HEK293 (cell line): ENCODE measurements at regions not wholly inside any gene's neighbourhood (a gene's known extent, or its start where the extent isn't known, plus 50 kb on each side); places are given as distances from the start of the nearest gene placed in this dataset.

Experiments used
- CTCF ChIA-PET: fragments of 350-600 bp; formaldehyde crosslinking; extraction: SDS; loops from one replicate; lab custom pipeline; 2021; ENCODE audit warnings: antibody characterized with exemption; lab: Yijun Ruan, JAX
- POLR2A ChIA-PET: fragments of 300-600 bp; formaldehyde crosslinking; extraction: SDS; loops from one replicate; lab custom pipeline; 2020; ENCODE audit warnings: antibody characterized with exemption, inconsistent platforms; lab: Yijun Ruan, JAX
- H3K27ac ChIP-seq: fragments of 200-500 bp; sonication (Bioruptor generic); 2 replicates; pipeline ENCODE4 v1.5.1; 2014; ENCODE audit warnings: low read depth, low read length, control low read depth, inconsistent platforms; ENCODE audit errors: extremely low read depth
- H3K36me3 ChIP-seq, 2 experiments: fragments of 200-500 bp in 1 of 2; sonication (Bioruptor generic) in 1 of 2; 1 replicate in 1 of 2; 2 replicates in 1 of 2; pipeline ENCODE4 v1.5.1; 2014 to 2017; ENCODE audit warnings: inconsistent platforms in 2 of 2, low read length in 2 of 2; ENCODE audit not compliant: control insufficient read depth in 2 of 2, insufficient read depth in 1 of 2
- H3K4me1 ChIP-seq: fragments of 200-500 bp; sonication (Bioruptor generic); 2 replicates; pipeline ENCODE4 v1.5.1; 2014; ENCODE audit warnings: mild to moderate bottlenecking, low read length, inconsistent platforms; ENCODE audit not compliant: control insufficient read depth, insufficient read depth
- H3K4me3 ChIP-seq: 2 replicates; pipeline ENCODE4 v1.5.1; 2011; ENCODE audit warnings: low read depth, mild to moderate bottlenecking, control low read depth, low read length, moderate library complexity
- H3K9me3 ChIP-seq: fragments of 200-500 bp; sonication (Bioruptor generic); 2 replicates; pipeline ENCODE4 v1.5.1; 2014; ENCODE audit warnings: low read depth, low read length, inconsistent platforms; ENCODE audit not compliant: control insufficient read depth, insufficient read depth
- GLI4 ChIP-seq: fragments of 450-650 bp; formaldehyde crosslinking; IDR thresholded peaks from 2 replicates; pipeline ENCODE4 v1.5.1; 2016; ENCODE audit warnings: missing biosample characterization, missing genetic modification characterization
- HIC1 ChIP-seq: fragments of 450-650 bp; formaldehyde crosslinking; IDR thresholded peaks from 2 replicates; pipeline ENCODE4 v1.5.1; 2016; ENCODE audit warnings: missing biosample characterization, missing genetic modification characterization
- PRDM6 ChIP-seq: fragments of 450-650 bp; formaldehyde crosslinking; IDR thresholded peaks from 2 replicates; pipeline ENCODE4 v1.5.1; 2017; ENCODE audit warnings: missing biosample characterization, missing genetic modification characterization
- SP7 ChIP-seq: fragments of 450-650 bp; formaldehyde crosslinking; IDR thresholded peaks from 2 replicates; pipeline ENCODE4 v1.5.1; 2016; ENCODE audit warnings: missing biosample characterization, missing genetic modification characterization
- TRIM28 ChIP-seq: IDR thresholded peaks from 2 replicates; pipeline ENCODE4 v1.6.1; 2011; ENCODE audit warnings: low read length, control low read depth, borderline replicate concordance
- TSHZ1 ChIP-seq: fragments of 450-650 bp; formaldehyde crosslinking; IDR thresholded peaks from 2 replicates; pipeline ENCODE4 v1.5.1; 2016; ENCODE audit warnings: missing biosample characterization, missing genetic modification characterization, borderline replicate concordance
- YY1 ChIP-seq: fragments of 450-650 bp; formaldehyde crosslinking; IDR thresholded peaks from 2 replicates; pipeline ENCODE4 v1.5.1; 2018; ENCODE audit warnings: missing biosample characterization, missing genetic modification characterization
- ZEB2 ChIP-seq: fragments of 450-650 bp; formaldehyde crosslinking; IDR thresholded peaks from 2 replicates; pipeline ENCODE4 v1.5.1; 2016; ENCODE audit warnings: missing biosample characterization, missing genetic modification characterization
- ZNF132 ChIP-seq: fragments of 450-650 bp; formaldehyde crosslinking; IDR thresholded peaks from 2 replicates; pipeline ENCODE4 v1.5.1; 2017; ENCODE audit warnings: missing biosample characterization, missing genetic modification characterization, borderline replicate concordance
- ZNF184 ChIP-seq: fragments of 450-650 bp; IDR thresholded peaks from 2 replicates; pipeline ENCODE4 v1.5.1; 2018; ENCODE audit warnings: missing biosample characterization, mild to moderate bottlenecking, missing genetic modification characterization
- ZNF2 ChIP-seq: fragments of 450-650 bp; formaldehyde crosslinking; IDR thresholded peaks from 2 replicates; pipeline ENCODE4 v1.5.1; 2016; ENCODE audit warnings: missing biosample characterization, missing genetic modification characterization
- ZNF26 ChIP-seq: fragments of 450-650 bp; formaldehyde crosslinking; IDR thresholded peaks from 2 replicates; pipeline ENCODE4 v1.5.1; 2016; ENCODE audit warnings: missing biosample characterization, missing genetic modification characterization
- ZNF366 ChIP-seq: fragments of 450-650 bp; formaldehyde crosslinking; conservative IDR thresholded peaks from 2 replicates; pipeline ENCODE4 v1.5.1; 2016; ENCODE audit warnings: missing biosample characterization, missing genetic modification characterization
- ZNF473 ChIP-seq: fragments of 450-650 bp; formaldehyde crosslinking; IDR thresholded peaks from 2 replicates; pipeline ENCODE4 v1.5.1; 2017; ENCODE audit warnings: missing biosample characterization, missing genetic modification characterization
- ZNF510 ChIP-seq: fragments of 450-650 bp; formaldehyde crosslinking; IDR thresholded peaks from 2 replicates; pipeline ENCODE4 v1.5.1; 2018; ENCODE audit warnings: mild to moderate bottlenecking, missing genetic modification characterization, missing biosample characterization; ENCODE audit not compliant: insufficient replicate concordance
- ZNF629 ChIP-seq: fragments of 450-650 bp; formaldehyde crosslinking; IDR thresholded peaks from 2 replicates; pipeline ENCODE4 v1.5.1; 2017; ENCODE audit warnings: missing biosample characterization, missing genetic modification characterization
- ZNF639 ChIP-seq: fragments of 450-650 bp; formaldehyde crosslinking; IDR thresholded peaks from 2 replicates; pipeline ENCODE4 v1.5.1; 2016; ENCODE audit warnings: missing biosample characterization, missing genetic modification characterization

- H3K27ac ChIP-seq: 0 out of 2 replicates have a peak overlapping the region, but pooled peaks have one; percentile 5
- H3K36me3 ChIP-seq: no peaks in the 10 kb centered on the region
- TF ChIP-seq ZNF366 (tag by site-specific recombination) (peak; percentile 33; the same call in 1 of the 2 replicates), ZNF473 (tag by site-specific recombination) (no peak), ZNF132 (no peak), ZNF510 (tag by site-specific recombination) (peak; percentile 26), ZNF629 (tag by site-specific recombination) (peak; percentile 55; the same call in 1 of the 2 replicates), GLI4 (tag by site-specific recombination) (no peak), ZNF639 (tag by site-specific recombination) (0 out of 2 replicates have a peak, but pooled peaks have one; percentile 19), ZNF26 (tag by site-specific recombination) (no peak), YY1 (tag by site-specific recombination) (no peak), ZEB2 (peak; percentile 74), PRDM6 (tag by site-specific recombination) (peak; percentile 65), ZNF184 (tag by site-specific recombination) (peak; percentile 61; the same call in 1 of the 2 replicates), HIC1 (peak; percentile 46; the same call in 1 of the 2 replicates), ZNF2 (no peak), TSHZ1 (tag by site-specific recombination) (0 out of 2 replicates have a peak, but pooled peaks have one; percentile 9), TRIM28 (peak; percentile 92; the same call in 1 of the 2 replicates), SP7 (0 out of 2 replicates have a peak, but pooled peaks have one; percentile 16)
- no peak overlapping the region for H3K4me3 ChIP-seq
- H3K9me3 ChIP-seq: no peaks in the 10 kb centered on the region
- H3K4me1 ChIP-seq: no peaks in the 10 kb centered on the region; the same call in 1 of the 2 replicates
- CTCF ChIA-PET: interaction anchor here (0.6 to 0.7 kb wide), 3 partner anchors 11 to 153 kb away, joined by 3 read pairs; no protein-coding TSS in a partner anchor
- POLR2A ChIA-PET: no interaction called here
Measured at GRCh38 chr1:88327391-88328267, 356.4 kb upstream of the PKN2 start.
